ENCODE measurements at regions not wholly inside any gene's neighbourhood (a gene's known extent, or its start where the extent isn't known, plus 50 kb on each side); places are given as distances from the start of the nearest gene placed in this dataset.

DNA sequence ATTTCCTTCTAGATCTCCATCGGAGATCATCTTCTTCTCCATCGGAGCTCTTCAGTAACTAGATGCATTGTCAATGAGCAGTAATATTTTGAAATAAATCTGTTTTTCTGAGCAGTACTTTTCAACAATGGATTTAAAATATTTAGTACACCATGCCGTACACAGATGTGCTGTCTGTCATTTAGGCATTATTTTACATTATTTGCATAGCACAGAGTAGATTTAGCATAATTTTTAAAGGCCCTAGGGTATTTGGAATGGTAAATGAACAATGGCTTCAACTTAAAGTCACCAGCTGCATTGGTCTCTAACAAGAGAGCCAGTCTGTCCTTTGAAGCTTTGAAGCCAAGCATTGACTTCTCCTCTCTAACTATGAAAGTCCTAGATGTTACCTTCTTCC is 95.4 kb upstream of the ANKFN1 start:
- Histone ChIP-seq H3K9ac (ENCODE audit: low read depth, low read length) (no peak overlapping the region), H3K9me3 (replicated peaks; ENCODE audit: low read length) (no peaks in the 10 kb centered on the region), H3K4me3 (ENCODE audit: low read length) (no peak overlapping the region), H3K4me1 (ENCODE audit: control insufficient read depth, insufficient read depth, low read length) (no peaks in the 10 kb centered on the region), H3K4me2 (ENCODE audit: low read length) (no peak overlapping the region), H3K36me3 (ENCODE audit: insufficient read depth, low read length) (no peaks in the 10 kb centered on the region), H3K27me3 (ENCODE audit: control insufficient read depth, insufficient read depth, low read length) (no peaks in the 10 kb centered on the region)

DNA sequence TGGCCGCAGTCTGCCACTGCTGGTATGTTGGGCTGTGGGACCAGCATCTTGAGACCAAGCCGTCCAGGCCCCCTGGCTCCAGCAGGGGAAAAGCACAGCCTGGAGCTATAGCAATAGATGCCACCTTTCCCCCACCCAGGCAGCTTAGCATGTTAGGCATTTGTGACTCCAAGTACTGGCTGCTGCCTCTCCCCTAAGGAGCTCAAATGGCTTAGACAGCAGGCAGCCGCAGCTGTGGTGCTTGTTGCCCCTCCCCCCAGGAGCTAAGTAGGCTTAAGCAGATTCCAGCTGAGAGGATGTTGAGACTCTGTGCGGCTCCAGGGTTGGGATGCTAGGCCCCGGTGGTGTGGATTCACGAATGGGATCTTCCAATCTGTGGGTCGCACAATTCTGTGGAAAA is 88.8 kb upstream of the ANKFN1 start:
- Histone ChIP-seq H3K9ac (ENCODE audit: low read depth, low read length) (no peak overlapping the region), H3K9me3 (replicated peaks; ENCODE audit: low read length) (no peaks in the 10 kb centered on the region), H3K4me3 (ENCODE audit: low read length) (no peak overlapping the region), H3K4me2 (ENCODE audit: low read length) (no peak overlapping the region), H3K27me3 (ENCODE audit: control insufficient read depth, insufficient read depth, low read length) (no peaks in the 10 kb centered on the region), H3K4me1 (ENCODE audit: control insufficient read depth, insufficient read depth, low read length) (no peaks in the 10 kb centered on the region), H3K36me3 (ENCODE audit: insufficient read depth, low read length) (no peaks in the 10 kb centered on the region)

DNA sequence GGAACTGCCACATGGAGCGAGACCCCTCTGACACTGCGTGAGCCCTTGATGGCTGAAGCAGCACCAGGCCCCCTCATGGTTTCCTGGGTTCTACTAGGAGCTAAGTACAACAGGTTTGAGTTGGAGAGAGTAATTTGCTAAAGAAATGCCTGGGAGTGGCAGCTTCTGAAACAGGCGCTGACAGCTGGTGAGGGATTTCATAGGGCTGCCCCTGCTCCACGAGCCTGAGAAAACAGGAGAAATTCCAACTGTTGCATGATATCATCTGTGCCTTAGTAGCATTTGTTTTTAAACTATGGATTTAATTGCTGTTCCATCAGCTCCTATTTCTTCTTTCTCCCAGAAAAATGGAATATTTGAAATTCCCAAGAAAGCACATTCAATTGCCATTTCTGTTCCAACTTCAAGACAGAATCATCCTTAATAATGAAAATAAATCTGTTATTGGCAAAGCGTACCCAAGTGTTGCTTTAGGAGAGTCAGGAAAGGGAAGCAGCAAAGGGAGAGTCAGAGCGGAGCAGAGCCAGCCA is 78.8 kb upstream of the ANKFN1 start:
- no peaks in the 10 kb centered on the region for H3K9me3 ChIP-seq (replicated peaks; ENCODE audit: low read length)
- H3K4me1 ChIP-seq (ENCODE audit: control insufficient read depth, insufficient read depth, low read length) = peaks cover 12% of the 10 kb centered on the region
- peak overlapping the region; percentile 35 for H3K9ac ChIP-seq (ENCODE audit: low read depth, low read length)
- H3K4me3 ChIP-seq (ENCODE audit: low read length) = no peak overlapping the region
- no peaks in the 10 kb centered on the region for H3K36me3 ChIP-seq (ENCODE audit: insufficient read depth, low read length)
- H3K27me3 ChIP-seq (ENCODE audit: control insufficient read depth, insufficient read depth, low read length) = no peaks in the 10 kb centered on the region
- H3K4me2 ChIP-seq (ENCODE audit: low read length) = peak overlapping the region; percentile 38

DNA sequence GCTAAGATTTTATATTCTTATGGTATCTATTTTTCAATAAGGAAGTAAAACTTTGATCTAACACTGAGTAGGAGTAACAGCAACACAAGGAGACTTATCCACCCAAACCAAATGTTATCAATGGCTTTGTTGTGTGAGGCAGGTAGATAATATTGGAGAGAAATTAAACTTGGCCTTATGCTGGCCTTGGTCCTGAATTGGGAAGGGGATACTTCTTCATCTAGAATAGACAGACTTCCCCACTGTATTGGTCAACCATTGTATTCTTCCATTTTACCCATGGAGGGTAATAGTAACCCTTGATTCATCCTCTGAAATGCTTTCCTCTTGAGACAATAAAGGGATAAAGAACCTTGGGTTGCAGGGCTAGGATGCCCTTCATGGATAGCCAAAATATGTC is 76.3 kb upstream of the ANKFN1 start:
- H3K4me1 ChIP-seq (ENCODE audit: control insufficient read depth, insufficient read depth, low read length) = peaks cover 12% of the 10 kb centered on the region
- no peak overlapping the region for H3K4me2 ChIP-seq (ENCODE audit: low read length)
- H3K36me3 ChIP-seq (ENCODE audit: insufficient read depth, low read length) = no peaks in the 10 kb centered on the region
- no peak overlapping the region for H3K9ac ChIP-seq (ENCODE audit: low read depth, low read length)
- no peaks in the 10 kb centered on the region for H3K27me3 ChIP-seq (ENCODE audit: control insufficient read depth, insufficient read depth, low read length)
- H3K9me3 ChIP-seq (replicated peaks; ENCODE audit: low read length) = no peaks in the 10 kb centered on the region
- no peak overlapping the region for H3K4me3 ChIP-seq (ENCODE audit: low read length)

DNA sequence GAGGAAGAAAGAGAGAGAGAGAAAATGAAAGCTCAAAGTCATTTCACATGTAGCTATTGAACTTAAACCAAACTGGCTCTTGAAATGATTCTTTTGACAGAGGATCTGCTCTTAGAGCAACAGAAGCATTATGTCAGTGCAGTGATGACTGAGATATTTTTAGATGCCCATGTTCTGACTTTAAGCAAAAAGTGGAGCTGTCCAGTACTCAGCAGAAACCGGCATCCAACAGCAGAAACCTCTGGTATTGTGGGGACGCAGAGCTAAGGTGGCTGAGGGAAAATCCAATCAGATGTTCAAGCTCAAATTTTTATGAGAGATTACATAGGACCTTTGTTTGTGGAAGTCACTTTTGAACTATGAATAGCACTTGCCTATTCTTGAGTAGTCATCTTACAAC is 69.8 kb upstream of the ANKFN1 start:
- no peak overlapping the region for H3K4me2 ChIP-seq (ENCODE audit: low read length)

DNA sequence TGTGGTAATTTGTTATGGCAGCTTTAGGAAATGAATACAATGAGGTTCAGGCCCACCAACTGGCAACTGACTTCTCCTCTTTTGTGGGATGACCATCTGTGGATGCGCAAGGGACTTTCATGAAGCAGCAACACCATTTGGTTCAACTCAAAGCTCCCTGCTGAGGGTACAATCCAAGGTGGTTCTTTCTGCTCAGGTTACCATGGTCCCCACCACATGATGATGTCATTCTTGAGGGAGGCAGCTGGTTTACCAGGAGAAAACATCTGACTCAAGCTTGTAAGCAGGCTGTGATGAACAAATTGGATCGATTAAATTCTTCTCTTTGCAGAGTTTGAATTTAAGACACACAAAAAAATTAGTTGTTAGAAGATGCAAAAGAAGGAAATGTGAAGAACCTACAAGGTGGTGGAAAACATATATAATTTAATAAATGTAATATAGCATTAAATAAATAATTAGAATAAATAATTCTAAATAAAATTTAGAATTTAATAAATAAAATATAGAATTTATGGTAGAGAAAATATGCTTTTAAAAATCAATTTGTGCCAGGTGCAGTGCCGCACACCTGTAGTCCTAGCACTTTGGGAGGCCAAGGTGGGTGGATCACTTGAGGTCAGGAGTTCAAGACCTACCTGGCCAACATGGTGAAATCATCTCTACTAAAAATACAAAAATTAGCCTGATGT is 67.6 kb upstream of the ANKFN1 start:
- Histone ChIP-seq H3K4me2 (ENCODE audit: low read length) (no peak overlapping the region), H3K27me3 (ENCODE audit: control insufficient read depth, insufficient read depth, low read length) (peaks cover 7% of the 10 kb centered on the region), H3K9me3 (replicated peaks; ENCODE audit: low read length) (no peaks in the 10 kb centered on the region), H3K4me3 (ENCODE audit: low read length) (no peak overlapping the region), H3K36me3 (ENCODE audit: insufficient read depth, low read length) (no peaks in the 10 kb centered on the region), H3K9ac (ENCODE audit: low read depth, low read length) (no peak overlapping the region), H3K4me1 (ENCODE audit: control insufficient read depth, insufficient read depth, low read length) (no peaks in the 10 kb centered on the region)

More for the DNA sequence above, 69.8 kb upstream of the ANKFN1 start:
- H3K4me1 ChIP-seq (ENCODE audit: control insufficient read depth, insufficient read depth, low read length) = no peaks in the 10 kb centered on the region
- H3K27me3 ChIP-seq (ENCODE audit: control insufficient read depth, insufficient read depth, low read length) = no peaks in the 10 kb centered on the region
- H3K9ac ChIP-seq (ENCODE audit: low read depth, low read length) = no peak overlapping the region
- H3K9me3 ChIP-seq (replicated peaks; ENCODE audit: low read length) = no peaks in the 10 kb centered on the region
- no peaks in the 10 kb centered on the region for H3K36me3 ChIP-seq (ENCODE audit: insufficient read depth, low read length)
- H3K4me3 ChIP-seq (ENCODE audit: low read length) = no peak overlapping the region

DNA sequence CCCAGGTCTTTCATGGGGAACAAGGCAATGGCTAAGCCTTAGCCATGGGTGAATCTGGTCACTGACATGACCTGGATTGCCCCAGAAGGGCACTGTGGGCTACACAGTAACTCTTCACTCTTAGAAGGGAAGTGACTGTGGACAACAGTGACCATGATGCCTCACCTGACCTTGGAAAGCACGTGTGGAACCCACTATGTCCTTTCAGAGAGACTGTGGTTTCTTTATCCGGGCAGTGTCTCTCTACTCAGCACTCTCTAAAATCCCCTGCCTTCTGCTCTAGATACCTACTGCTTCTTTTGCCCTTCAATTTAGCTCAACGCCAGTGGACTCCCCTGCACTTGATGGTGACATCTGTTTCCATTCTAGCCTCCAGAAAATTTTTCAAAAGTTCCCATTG is 66.1 kb upstream of the ANKFN1 start:
- Histone ChIP-seq H3K36me3 (ENCODE audit: insufficient read depth, low read length) (no peaks in the 10 kb centered on the region), H3K4me3 (ENCODE audit: low read length) (no peak overlapping the region), H3K4me1 (ENCODE audit: control insufficient read depth, insufficient read depth, low read length) (no peaks in the 10 kb centered on the region), H3K9ac (ENCODE audit: low read depth, low read length) (no peak overlapping the region), H3K4me2 (ENCODE audit: low read length) (no peak overlapping the region), H3K27me3 (ENCODE audit: control insufficient read depth, insufficient read depth, low read length) (peaks cover 10% of the 10 kb centered on the region), H3K9me3 (replicated peaks; ENCODE audit: low read length) (no peaks in the 10 kb centered on the region)

DNA sequence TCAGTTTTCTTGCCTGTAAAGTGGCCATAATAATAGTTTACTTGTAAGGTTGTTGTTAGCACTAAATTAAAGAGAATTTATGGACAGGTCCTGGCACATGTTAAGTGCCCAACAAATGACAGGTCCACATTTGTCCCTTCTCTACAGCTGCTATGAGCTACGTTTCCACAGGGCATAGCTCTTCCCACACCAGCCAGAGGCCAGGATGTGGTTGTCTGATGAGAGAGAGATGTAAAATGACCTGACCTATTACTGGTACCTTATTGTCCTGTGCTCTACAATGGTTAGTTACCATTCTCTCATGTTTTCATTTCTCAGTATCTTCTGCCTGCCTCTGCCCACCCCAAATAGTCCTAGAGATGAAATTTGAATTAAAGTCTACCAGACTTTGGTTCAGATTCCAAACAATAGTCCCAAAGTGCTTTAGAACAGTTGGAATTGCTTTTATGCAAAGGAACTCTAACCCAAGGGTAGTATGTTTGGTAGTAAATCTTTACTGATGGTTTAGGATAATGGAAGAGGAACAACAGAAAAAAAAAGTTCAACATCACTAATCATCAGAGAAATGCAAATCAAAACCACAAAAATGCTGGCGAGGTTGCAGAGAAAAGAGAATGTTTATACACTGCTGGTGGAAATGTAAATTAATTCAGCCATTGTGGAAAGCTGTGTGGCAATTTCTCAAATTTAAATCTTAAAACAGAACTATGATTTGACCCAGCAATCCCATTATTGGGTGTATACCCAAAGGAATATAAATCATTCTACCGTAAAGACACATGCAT is 57.1 kb upstream of the ANKFN1 start:
- no peaks in the 10 kb centered on the region for H3K36me3 ChIP-seq (ENCODE audit: insufficient read depth, low read length)
- no peaks in the 10 kb centered on the region for H3K4me1 ChIP-seq (ENCODE audit: control insufficient read depth, insufficient read depth, low read length)
- H3K9ac ChIP-seq (ENCODE audit: low read depth, low read length) = no peak overlapping the region
- no peaks in the 10 kb centered on the region for H3K9me3 ChIP-seq (replicated peaks; ENCODE audit: low read length)
- no peak overlapping the region for H3K4me2 ChIP-seq (ENCODE audit: low read length)
- H3K4me3 ChIP-seq (ENCODE audit: low read length) = no peak overlapping the region
- peaks cover 6% of the 10 kb centered on the region for H3K27me3 ChIP-seq (ENCODE audit: control insufficient read depth, insufficient read depth, low read length)

DNA sequence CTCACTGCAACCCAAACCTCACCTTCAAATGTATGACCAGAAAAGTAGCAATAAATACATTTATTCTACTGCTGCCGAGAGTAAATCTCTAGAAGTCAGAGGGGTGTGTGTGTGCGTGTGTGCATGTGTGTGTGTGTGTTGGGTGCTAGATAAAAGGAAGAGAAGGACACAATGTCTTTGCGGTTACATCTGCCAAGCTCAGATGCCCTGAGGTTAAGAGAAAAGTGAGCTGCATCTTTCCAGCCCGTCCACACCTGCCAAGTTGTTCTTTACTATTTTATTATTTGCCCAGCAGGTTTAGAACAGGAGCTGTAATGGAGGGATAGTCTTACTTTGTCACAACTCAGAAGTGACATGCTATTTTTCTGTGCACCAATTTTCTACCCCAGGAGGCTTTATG is 54.5 kb upstream of the ANKFN1 start:
- Histone ChIP-seq H3K4me2 (ENCODE audit: low read length) (no peak overlapping the region), H3K4me3 (ENCODE audit: low read length) (no peak overlapping the region), H3K4me1 (ENCODE audit: control insufficient read depth, insufficient read depth, low read length) (no peaks in the 10 kb centered on the region), H3K9me3 (replicated peaks; ENCODE audit: low read length) (no peaks in the 10 kb centered on the region), H3K36me3 (ENCODE audit: insufficient read depth, low read length) (no peaks in the 10 kb centered on the region), H3K27me3 (ENCODE audit: control insufficient read depth, insufficient read depth, low read length) (peaks cover 7% of the 10 kb centered on the region), H3K9ac (ENCODE audit: low read depth, low read length) (no peak overlapping the region)

DNA sequence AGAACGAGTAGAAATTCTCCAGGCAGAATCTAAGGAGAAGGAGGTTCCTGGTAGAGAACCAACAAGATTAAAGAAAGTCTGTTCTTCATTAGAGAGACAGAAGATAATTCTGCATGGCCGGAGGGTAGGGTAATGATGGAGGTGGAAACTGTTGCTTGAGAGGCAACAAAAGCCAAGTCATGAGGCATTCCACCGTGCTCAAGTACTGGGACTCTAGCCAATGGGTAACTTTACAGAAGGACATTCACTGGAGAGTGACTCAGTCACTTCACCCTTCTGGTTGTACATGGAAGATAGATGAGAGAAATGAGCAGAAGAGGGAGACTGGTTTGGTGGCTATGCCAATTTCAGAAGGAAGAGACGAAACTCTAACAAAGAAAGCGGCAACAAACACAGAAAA is 53.6 kb upstream of the ANKFN1 start:
- no peaks in the 10 kb centered on the region for H3K36me3 ChIP-seq (ENCODE audit: insufficient read depth, low read length)
- no peaks in the 10 kb centered on the region for H3K4me1 ChIP-seq (ENCODE audit: control insufficient read depth, insufficient read depth, low read length)
- no peaks in the 10 kb centered on the region for H3K9me3 ChIP-seq (replicated peaks; ENCODE audit: low read length)

More for the DNA sequence above, 53.6 kb upstream of the ANKFN1 start:
- Histone ChIP-seq H3K4me3 (ENCODE audit: low read length) (no peak overlapping the region), H3K27me3 (ENCODE audit: control insufficient read depth, insufficient read depth, low read length) (peaks cover 10% of the 10 kb centered on the region), H3K9ac (ENCODE audit: low read depth, low read length) (no peak overlapping the region), H3K4me2 (ENCODE audit: low read length) (no peak overlapping the region)

All from skeletal muscle satellite cell (primary cell).